ENCODE measurements at regions not wholly inside any gene's neighbourhood (a gene's known extent, or its start where the extent isn't known, plus 50 kb on each side); places are given as distances from the start of the nearest gene placed in this dataset.

DNA sequence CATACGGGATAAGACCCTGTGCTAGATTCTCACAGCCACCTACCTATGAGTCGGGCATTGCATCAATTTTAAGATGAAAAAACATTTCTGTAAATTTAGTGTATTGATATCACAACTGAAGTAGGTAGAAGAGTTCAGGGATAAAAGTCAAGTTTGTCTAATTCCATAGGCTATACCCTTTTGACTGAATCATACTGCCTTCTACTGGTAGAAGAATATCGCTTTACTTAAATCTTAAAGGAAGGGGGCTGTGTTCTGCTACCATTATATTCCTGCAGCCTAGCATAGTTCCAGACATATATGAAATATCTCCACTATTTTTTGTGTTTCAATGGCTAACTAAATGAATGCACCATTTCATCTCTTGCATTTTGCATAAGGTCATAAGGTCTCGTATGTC lies 1128.6 kb downstream of the CDH8 start:
- no peak for DNase-seq (ENCODE audit: extremely low spot score, unreplicated experiment)
- no peaks in the 10 kb centered on the region for H3K4me1 Mint-ChIP-seq (ENCODE audit: unreplicated experiment)
- H3K9me3 Mint-ChIP-seq (ENCODE audit: unreplicated experiment), result no peaks in the 10 kb centered on the region
- H3K27me3 Mint-ChIP-seq (ENCODE audit: unreplicated experiment), result no peaks in the 10 kb centered on the region
- H3K4me3 Mint-ChIP-seq (ENCODE audit: unreplicated experiment), result no peak overlapping the region
- H3K36me3 Mint-ChIP-seq (ENCODE audit: unreplicated experiment), result no peaks in the 10 kb centered on the region
- H3K27ac Mint-ChIP-seq (ENCODE audit: unreplicated experiment), result no peak overlapping the region
- TF ChIP-seq, protein P1, sequence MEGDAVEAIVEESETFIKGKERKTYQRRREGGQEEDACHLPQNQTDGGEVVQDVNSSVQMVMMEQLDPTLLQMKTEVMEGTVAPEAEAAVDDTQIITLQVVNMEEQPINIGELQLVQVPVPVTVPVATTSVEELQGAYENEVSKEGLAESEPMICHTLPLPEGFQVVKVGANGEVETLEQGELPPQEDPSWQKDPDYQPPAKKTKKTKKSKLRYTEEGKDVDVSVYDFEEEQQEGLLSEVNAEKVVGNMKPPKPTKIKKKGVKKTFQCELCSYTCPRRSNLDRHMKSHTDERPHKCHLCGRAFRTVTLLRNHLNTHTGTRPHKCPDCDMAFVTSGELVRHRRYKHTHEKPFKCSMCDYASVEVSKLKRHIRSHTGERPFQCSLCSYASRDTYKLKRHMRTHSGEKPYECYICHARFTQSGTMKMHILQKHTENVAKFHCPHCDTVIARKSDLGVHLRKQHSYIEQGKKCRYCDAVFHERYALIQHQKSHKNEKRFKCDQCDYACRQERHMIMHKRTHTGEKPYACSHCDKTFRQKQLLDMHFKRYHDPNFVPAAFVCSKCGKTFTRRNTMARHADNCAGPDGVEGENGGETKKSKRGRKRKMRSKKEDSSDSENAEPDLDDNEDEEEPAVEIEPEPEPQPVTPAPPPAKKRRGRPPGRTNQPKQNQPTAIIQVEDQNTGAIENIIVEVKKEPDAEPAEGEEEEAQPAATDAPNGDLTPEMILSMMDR (IDR thresholded peaks at IDR 0.05), result no peak

DNA sequence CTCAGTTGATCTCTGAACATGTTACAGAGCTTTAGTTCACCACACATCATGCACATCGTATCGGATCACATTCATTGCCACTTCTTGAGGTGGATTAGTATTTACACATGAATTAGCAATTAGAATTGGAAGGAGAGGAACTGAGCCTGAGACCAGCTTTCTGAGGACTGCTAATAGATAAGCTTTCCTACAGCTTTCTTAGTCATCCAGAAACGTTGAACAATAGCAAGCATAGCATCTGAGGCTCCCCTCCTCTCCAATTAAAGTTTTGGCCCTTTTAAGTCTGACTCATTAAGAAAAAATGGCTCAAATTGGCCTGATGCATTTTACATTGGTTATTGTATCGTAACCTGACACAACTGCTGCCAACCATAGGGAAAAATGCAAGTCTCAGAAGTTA lies 1130.4 kb downstream of the CDH8 start:
- TF ChIP-seq, protein P1 (IDR thresholded peaks at IDR 0.05), result no peak
- no peaks in the 10 kb centered on the region for H3K36me3 Mint-ChIP-seq (ENCODE audit: unreplicated experiment)
- H3K27ac Mint-ChIP-seq (ENCODE audit: unreplicated experiment), result no peak overlapping the region
- H3K4me1 Mint-ChIP-seq (ENCODE audit: unreplicated experiment), result no peaks in the 10 kb centered on the region
- no peaks in the 10 kb centered on the region for H3K27me3 Mint-ChIP-seq (ENCODE audit: unreplicated experiment)
- no peak overlapping the region for H3K4me3 Mint-ChIP-seq (ENCODE audit: unreplicated experiment)
- H3K9me3 Mint-ChIP-seq (ENCODE audit: unreplicated experiment), result no peaks in the 10 kb centered on the region
- no peak for DNase-seq (ENCODE audit: extremely low spot score, unreplicated experiment)

DNA sequence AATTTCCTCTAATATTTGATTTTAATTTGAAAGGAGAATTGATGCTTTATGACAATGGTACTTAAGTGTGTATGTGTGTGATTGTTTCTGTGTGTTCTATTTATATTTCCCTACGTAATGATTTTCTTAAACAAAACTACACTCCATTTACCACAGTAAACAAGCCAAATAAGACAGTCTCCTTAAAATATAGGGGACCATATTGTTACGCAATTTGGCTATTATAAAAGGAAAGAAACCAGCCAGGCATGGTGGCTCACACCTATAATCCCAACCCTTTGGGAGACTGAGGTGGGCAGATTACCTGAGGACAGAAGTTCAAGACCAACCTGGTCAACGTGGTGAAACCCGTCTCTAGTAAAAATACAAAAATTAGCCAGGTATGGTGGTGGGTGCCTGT lies 1134.1 kb downstream of the CDH8 start:
- Mint-ChIP-seq H3K9me3 (ENCODE audit: unreplicated experiment) (peaks cover 5% of the 10 kb centered on the region), H3K27ac (ENCODE audit: unreplicated experiment) (no peak overlapping the region), H3K4me3 (ENCODE audit: unreplicated experiment) (no peak overlapping the region), H3K36me3 (ENCODE audit: unreplicated experiment) (no peaks in the 10 kb centered on the region), H3K27me3 (ENCODE audit: unreplicated experiment) (no peaks in the 10 kb centered on the region), H3K4me1 (ENCODE audit: unreplicated experiment) (no peaks in the 10 kb centered on the region)
- TF ChIP-seq, protein P1 (IDR thresholded peaks at IDR 0.05), result no peak
- no peak for DNase-seq (ENCODE audit: extremely low spot score, unreplicated experiment)

DNA sequence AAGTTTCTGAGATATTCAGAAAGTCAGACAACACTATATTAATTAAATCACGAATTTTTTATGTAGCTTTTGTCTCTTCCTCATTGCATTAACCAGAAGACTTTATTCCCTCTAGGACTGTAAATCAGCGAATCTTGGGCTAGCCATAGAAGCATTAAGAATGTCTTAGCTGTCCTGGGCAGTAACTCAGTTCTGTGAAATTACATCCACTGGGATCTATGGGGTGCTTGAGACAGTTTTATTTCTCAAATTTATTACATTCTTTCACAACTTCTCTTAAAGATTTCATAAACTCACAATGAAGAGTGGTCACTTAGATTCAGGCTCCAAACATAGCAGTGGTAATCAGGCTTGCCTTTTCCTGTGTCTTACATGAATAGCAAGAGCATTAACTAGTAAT lies 1153.4 kb downstream of the CDH8 start:
- Mint-ChIP-seq H3K9me3 (ENCODE audit: unreplicated experiment) (peaks cover 8% of the 10 kb centered on the region), H3K27me3 (ENCODE audit: unreplicated experiment) (no peaks in the 10 kb centered on the region), H3K4me1 (ENCODE audit: unreplicated experiment) (no peaks in the 10 kb centered on the region), H3K4me3 (ENCODE audit: unreplicated experiment) (no peak overlapping the region), H3K27ac (ENCODE audit: unreplicated experiment) (no peak overlapping the region), H3K36me3 (ENCODE audit: unreplicated experiment) (no peaks in the 10 kb centered on the region)
- TF ChIP-seq, protein P1 (IDR thresholded peaks at IDR 0.05), result no peak
- DNase-seq (ENCODE audit: extremely low spot score, unreplicated experiment), result no peak

DNA sequence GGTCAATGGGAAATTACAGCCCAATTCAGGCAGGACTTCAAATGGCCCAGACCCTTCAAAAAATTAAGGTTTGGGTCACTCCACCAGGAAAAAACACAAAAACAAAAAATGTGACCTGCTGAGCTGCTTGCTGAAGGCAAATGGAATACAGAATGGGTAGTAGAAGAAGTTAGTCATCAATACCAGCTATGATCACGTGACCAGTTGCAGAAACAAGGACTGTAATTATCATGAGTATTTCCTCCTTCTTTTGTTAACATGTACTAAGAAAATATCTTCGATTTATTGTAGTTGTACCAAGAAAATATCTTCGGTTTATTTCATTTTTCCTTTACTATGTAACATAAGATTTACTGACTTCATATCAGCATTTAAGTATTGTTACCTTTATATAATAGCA lies 1183.6 kb downstream of the CDH8 start:
- no peak for DNase-seq (ENCODE audit: extremely low spot score, unreplicated experiment)
- H3K4me3 Mint-ChIP-seq (ENCODE audit: unreplicated experiment), result no peak overlapping the region

More for the DNA sequence above, 1183.6 kb downstream of the CDH8 start:
- H3K36me3 Mint-ChIP-seq (ENCODE audit: unreplicated experiment), result no peaks in the 10 kb centered on the region
- peaks cover 21% of the 10 kb centered on the region for H3K9me3 Mint-ChIP-seq (ENCODE audit: unreplicated experiment)
- H3K4me1 Mint-ChIP-seq (ENCODE audit: unreplicated experiment), result no peaks in the 10 kb centered on the region
- TF ChIP-seq, protein P1 (IDR thresholded peaks at IDR 0.05), result no peak
- no peak overlapping the region for H3K27ac Mint-ChIP-seq (ENCODE audit: unreplicated experiment)
- H3K27me3 Mint-ChIP-seq (ENCODE audit: unreplicated experiment), result no peaks in the 10 kb centered on the region
